ENCODE measurements at regions not wholly inside any gene's neighbourhood (a gene's known extent, or its start where the extent isn't known, plus 50 kb on each side); places are given as distances from the start of the nearest gene placed in this dataset.

- TF ChIP-seq, protein P1, sequence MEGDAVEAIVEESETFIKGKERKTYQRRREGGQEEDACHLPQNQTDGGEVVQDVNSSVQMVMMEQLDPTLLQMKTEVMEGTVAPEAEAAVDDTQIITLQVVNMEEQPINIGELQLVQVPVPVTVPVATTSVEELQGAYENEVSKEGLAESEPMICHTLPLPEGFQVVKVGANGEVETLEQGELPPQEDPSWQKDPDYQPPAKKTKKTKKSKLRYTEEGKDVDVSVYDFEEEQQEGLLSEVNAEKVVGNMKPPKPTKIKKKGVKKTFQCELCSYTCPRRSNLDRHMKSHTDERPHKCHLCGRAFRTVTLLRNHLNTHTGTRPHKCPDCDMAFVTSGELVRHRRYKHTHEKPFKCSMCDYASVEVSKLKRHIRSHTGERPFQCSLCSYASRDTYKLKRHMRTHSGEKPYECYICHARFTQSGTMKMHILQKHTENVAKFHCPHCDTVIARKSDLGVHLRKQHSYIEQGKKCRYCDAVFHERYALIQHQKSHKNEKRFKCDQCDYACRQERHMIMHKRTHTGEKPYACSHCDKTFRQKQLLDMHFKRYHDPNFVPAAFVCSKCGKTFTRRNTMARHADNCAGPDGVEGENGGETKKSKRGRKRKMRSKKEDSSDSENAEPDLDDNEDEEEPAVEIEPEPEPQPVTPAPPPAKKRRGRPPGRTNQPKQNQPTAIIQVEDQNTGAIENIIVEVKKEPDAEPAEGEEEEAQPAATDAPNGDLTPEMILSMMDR (conservative IDR thresholded peaks at IDR 0.05) = no peak
- TF ChIP-seq EZH2 (IDR thresholded peaks at IDR 0.05; ENCODE audit: low read depth) = no peak
These were observed 362.7 kb upstream of the IMPG1 start for GRCh38 chr6:76435174-76435573.
